ENCODE measurements at regions not wholly inside any gene's neighbourhood (a gene's known extent, or its start where the extent isn't known, plus 50 kb on each side); places are given as distances from the start of the nearest gene placed in this dataset.

GRCh38 chr17:63314761-63315160 is 131.3 kb downstream of the CYB561 start:
- Histone ChIP-seq H3K27ac (no peak overlapping the region), H3K4me3 (ENCODE audit: low read depth, low read length) (no peak overlapping the region), H3K27me3 (ENCODE audit: insufficient read depth, low read depth, severe bottlenecking) (no peaks in the 10 kb centered on the region), H3K9me3 (ENCODE audit: severe bottlenecking) (no peaks in the 10 kb centered on the region), H3K36me3 (peaks cover 10% of the 10 kb centered on the region)
- no peak for TF ChIP-seq CTCF (IDR thresholded peaks at IDR 0.05; ENCODE audit: low read depth, low read length)
- no peak for DNase-seq

GRCh38 chr17:63316100-63316499 is 130.0 kb downstream of the CYB561 start:
- Histone ChIP-seq H3K36me3 (peaks cover 13% of the 10 kb centered on the region), H3K27ac (no peak overlapping the region), H3K9me3 (ENCODE audit: severe bottlenecking) (no peaks in the 10 kb centered on the region), H3K27me3 (ENCODE audit: insufficient read depth, low read depth, severe bottlenecking) (no peaks in the 10 kb centered on the region), H3K4me3 (ENCODE audit: low read depth, low read length) (no peak overlapping the region)
- no peak for DNase-seq
- no peak for TF ChIP-seq CTCF (IDR thresholded peaks at IDR 0.05; ENCODE audit: low read depth, low read length)

- no peaks in the 10 kb centered on the region for H3K9me3 ChIP-seq (ENCODE audit: severe bottlenecking)
- no peak overlapping the region for H3K27ac ChIP-seq
- TF ChIP-seq CTCF (IDR thresholded peaks at IDR 0.05; ENCODE audit: low read depth, low read length), result no peak
- no peaks in the 10 kb centered on the region for H3K27me3 ChIP-seq (ENCODE audit: insufficient read depth, low read depth, severe bottlenecking)
- no peak overlapping the region for H3K4me3 ChIP-seq (ENCODE audit: low read depth, low read length)
- H3K36me3 ChIP-seq, result peaks cover 13% of the 10 kb centered on the region
- DNase-seq, result no peak
These were observed 128.8 kb downstream of the CYB561 start for GRCh38 chr17:63317166-63317840.

- Histone ChIP-seq H3K4me3 (ENCODE audit: low read depth, low read length) (no peak overlapping the region), H3K27me3 (ENCODE audit: insufficient read depth, low read depth, severe bottlenecking) (no peaks in the 10 kb centered on the region), H3K9me3 (ENCODE audit: severe bottlenecking) (no peaks in the 10 kb centered on the region), H3K36me3 (peaks cover 3% of the 10 kb centered on the region; the same call in 1 of the 2 replicates), H3K27ac (no peak overlapping the region)
- DNase-seq, result no peak
- TF ChIP-seq CTCF (IDR thresholded peaks at IDR 0.05; ENCODE audit: low read depth, low read length), result no peak
These were observed 120.3 kb downstream of the CYB561 start for GRCh38 chr17:63325808-63326207.

- Histone ChIP-seq H3K4me3 (ENCODE audit: low read depth, low read length) (no peak overlapping the region), H3K27ac (no peak overlapping the region), H3K9me3 (ENCODE audit: severe bottlenecking) (no peaks in the 10 kb centered on the region), H3K27me3 (ENCODE audit: insufficient read depth, low read depth, severe bottlenecking) (no peaks in the 10 kb centered on the region), H3K36me3 (no peaks in the 10 kb centered on the region; the same call in 1 of the 2 replicates)
- TF ChIP-seq CTCF (IDR thresholded peaks at IDR 0.05; ENCODE audit: low read depth, low read length), result no peak
- no peak for DNase-seq
These were observed 116.2 kb downstream of the CYB561 start for GRCh38 chr17:63329876-63330275.

All from WERI-Rb-1 (cell line).